ENCODE measurements at regions not wholly inside any gene's neighbourhood (a gene's known extent, or its start where the extent isn't known, plus 50 kb on each side); places are given as distances from the start of the nearest gene placed in this dataset.

- Mint-ChIP-seq H3K9me3 (no peaks in the 10 kb centered on the region), H3K4me3 (no peak overlapping the region), H3K4me1 (peaks cover 26% of the 10 kb centered on the region), H3K27me3 (peaks cover 33% of the 10 kb centered on the region), H3K27ac (peak overlapping the region; percentile 48 to 77)
- ATAC-seq, result no peak
- no peak for DNase-seq
Measured at GRCh38 chr20:50267041-50267865, 76.6 kb downstream of the CEBPB start.

- DNase-seq (no peak), ATAC-seq (no peak)
- H3K27me3 Mint-ChIP-seq, result peaks cover 39% of the 10 kb centered on the region
- no peaks in the 10 kb centered on the region for H3K9me3 Mint-ChIP-seq
- peak overlapping the region in 1 of 2 donors; percentile 77 for H3K27ac Mint-ChIP-seq
- no peak overlapping the region for H3K4me3 Mint-ChIP-seq
- peaks cover 26% of the 10 kb centered on the region for H3K4me1 Mint-ChIP-seq
Measured at GRCh38 chr20:50267866-50268219, 77.2 kb downstream of the CEBPB start.

GRCh38 chr20:50269091-50270033, 78.7 kb downstream of the CEBPB start:
- Mint-ChIP-seq H3K4me1 (peaks cover 26% of the 10 kb centered on the region), H3K9me3 (no peaks in the 10 kb centered on the region), H3K27ac (peak overlapping the region; percentile 73 to 95), H3K27me3 (peaks cover 54% of the 10 kb centered on the region), H3K4me3 (no peak overlapping the region)
- DNase-seq, result no peak
- no peak for ATAC-seq

- Mint-ChIP-seq H3K27ac (peak overlapping the region in 1 of 2 donors; percentile 73), H3K4me1 (peaks cover 26% of the 10 kb centered on the region), H3K4me3 (no peak overlapping the region), H3K27me3 (peaks cover 56% of the 10 kb centered on the region), H3K9me3 (no peaks in the 10 kb centered on the region)
- DNase-seq (no peak), ATAC-seq (no peak)
Measured at GRCh38 chr20:50270034-50270395, 79.4 kb downstream of the CEBPB start.

- H3K27me3 Mint-ChIP-seq, result peaks cover 56% of the 10 kb centered on the region
- H3K9me3 Mint-ChIP-seq, result no peaks in the 10 kb centered on the region
- no peak overlapping the region for H3K27ac Mint-ChIP-seq
- DNase-seq (no peak), ATAC-seq (peak; percentile 42)
- H3K4me1 Mint-ChIP-seq, result peaks cover 21% of the 10 kb centered on the region
- peak overlapping the region; percentile 30 to 38 for H3K4me3 Mint-ChIP-seq
Measured at GRCh38 chr20:50270569-50270968, 79.9 kb downstream of the CEBPB start.

- Mint-ChIP-seq H3K27ac (no peak overlapping the region), H3K4me3 (peak overlapping the region in 1 of 2 donors; percentile 38), H3K9me3 (no peaks in the 10 kb centered on the region), H3K27me3 (peaks cover 56% of the 10 kb centered on the region), H3K4me1 (peaks cover 17% of the 10 kb centered on the region)
- DNase-seq, result no peak
- ATAC-seq, result no peak
Measured at GRCh38 chr20:50271176-50271575, 80.5 kb downstream of the CEBPB start.

GRCh38 chr20:50271612-50272011, 81.0 kb downstream of the CEBPB start:
- H3K27me3 Mint-ChIP-seq, result peaks cover 56% of the 10 kb centered on the region
- DNase-seq (no peak), ATAC-seq (no peak)
- H3K27ac Mint-ChIP-seq, result no peak overlapping the region
- peaks cover 17% of the 10 kb centered on the region for H3K4me1 Mint-ChIP-seq
- H3K4me3 Mint-ChIP-seq, result no peak overlapping the region
- no peaks in the 10 kb centered on the region for H3K9me3 Mint-ChIP-seq

GRCh38 chr20:50272030-50272723, 81.5 kb downstream of the CEBPB start:
- DNase-seq, result no peak
- Mint-ChIP-seq H3K27ac (no peak overlapping the region), H3K9me3 (no peaks in the 10 kb centered on the region), H3K4me3 (no peak overlapping the region), H3K4me1 (peaks cover 17% of the 10 kb centered on the region), H3K27me3 (peaks cover 62% of the 10 kb centered on the region)
- ATAC-seq, result no peak

GRCh38 chr20:50272724-50273446, 82.3 kb downstream of the CEBPB start:
- peaks cover 66% of the 10 kb centered on the region for H3K27me3 Mint-ChIP-seq
- H3K4me3 Mint-ChIP-seq, result no peak overlapping the region
- H3K9me3 Mint-ChIP-seq, result no peaks in the 10 kb centered on the region
- ATAC-seq (no peak), DNase-seq (no peak)
- peaks cover 17% of the 10 kb centered on the region for H3K4me1 Mint-ChIP-seq
- peak overlapping the region in 1 of 2 donors; percentile 14 for H3K27ac Mint-ChIP-seq

- Mint-ChIP-seq H3K4me3 (no peak overlapping the region), H3K9me3 (no peaks in the 10 kb centered on the region), H3K4me1 (peaks cover 17% of the 10 kb centered on the region), H3K27ac (peak overlapping the region in 1 of 2 donors; percentile 3), H3K27me3 (peaks cover 66% of the 10 kb centered on the region)
- ATAC-seq (no peak), DNase-seq (no peak)
Measured at GRCh38 chr20:50273601-50274491, 83.2 kb downstream of the CEBPB start.

- Mint-ChIP-seq H3K9me3 (no peaks in the 10 kb centered on the region), H3K4me1 (peaks cover 17% of the 10 kb centered on the region), H3K27ac (peak overlapping the region; percentile 3 to 61), H3K27me3 (peaks cover 58% of the 10 kb centered on the region), H3K4me3 (no peak overlapping the region)
- DNase-seq (no peak), ATAC-seq (no peak)
Measured at GRCh38 chr20:50274570-50275430, 84.2 kb downstream of the CEBPB start.

- peaks cover 42% of the 10 kb centered on the region for H3K27me3 Mint-ChIP-seq
- H3K4me1 Mint-ChIP-seq, result peaks cover 3% of the 10 kb centered on the region
- peak overlapping the region in 1 of 2 donors; percentile 75 for H3K27ac Mint-ChIP-seq
- no peaks in the 10 kb centered on the region for H3K9me3 Mint-ChIP-seq
- DNase-seq (no peak), ATAC-seq (no peak)
- no peak overlapping the region for H3K4me3 Mint-ChIP-seq
Measured at GRCh38 chr20:50276119-50277063, 85.8 kb downstream of the CEBPB start.

GRCh38 chr20:50277064-50277415, 86.4 kb downstream of the CEBPB start:
- ATAC-seq (no peak), DNase-seq (no peak)
- Mint-ChIP-seq H3K4me3 (no peak overlapping the region), H3K4me1 (no peaks in the 10 kb centered on the region), H3K9me3 (no peaks in the 10 kb centered on the region), H3K27me3 (peaks cover 36% of the 10 kb centered on the region), H3K27ac (no peak overlapping the region)

Data from stimulated activated naive CD8-positive, alpha-beta T cell treated with anti-CD3 and anti-CD28 coated beads, Interleukin-15, amount 100 ng/mL, for 72 hours (primary cell).